ENCODE measurements at regions not wholly inside any gene's neighbourhood (a gene's known extent, or its start where the extent isn't known, plus 50 kb on each side); places are given as distances from the start of the nearest gene placed in this dataset.
"Not testable (repeated sequence)": the region's sequence is repeated elsewhere in the genome, so short reads cannot be mapped to it uniquely, and the experiment has no call there.

DNA sequence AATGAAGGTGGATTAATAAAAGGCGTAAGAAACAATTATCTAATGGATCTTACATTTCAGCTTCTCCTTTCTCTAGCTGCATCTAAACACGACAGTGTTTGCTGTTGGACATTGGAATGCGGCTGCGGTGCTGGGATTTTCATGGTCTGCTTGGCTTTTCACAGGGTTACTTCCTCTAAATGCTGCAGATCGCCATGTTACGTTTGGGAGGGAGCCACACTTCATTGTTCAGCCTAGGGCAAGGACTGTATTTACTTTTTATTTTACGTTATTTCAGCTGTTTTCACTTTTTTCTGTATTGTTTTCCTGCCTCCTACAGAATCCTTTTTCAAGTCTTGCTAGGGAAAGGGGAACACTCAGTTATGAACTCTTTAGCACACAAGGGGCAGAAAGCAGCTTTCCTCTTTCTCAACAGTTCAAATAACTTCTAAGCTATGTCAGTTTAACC is 97.9 kb upstream of the MTHFD1L start:
- no peak for DNase-seq (ENCODE audit: low read depth, low spot score)

DNA sequence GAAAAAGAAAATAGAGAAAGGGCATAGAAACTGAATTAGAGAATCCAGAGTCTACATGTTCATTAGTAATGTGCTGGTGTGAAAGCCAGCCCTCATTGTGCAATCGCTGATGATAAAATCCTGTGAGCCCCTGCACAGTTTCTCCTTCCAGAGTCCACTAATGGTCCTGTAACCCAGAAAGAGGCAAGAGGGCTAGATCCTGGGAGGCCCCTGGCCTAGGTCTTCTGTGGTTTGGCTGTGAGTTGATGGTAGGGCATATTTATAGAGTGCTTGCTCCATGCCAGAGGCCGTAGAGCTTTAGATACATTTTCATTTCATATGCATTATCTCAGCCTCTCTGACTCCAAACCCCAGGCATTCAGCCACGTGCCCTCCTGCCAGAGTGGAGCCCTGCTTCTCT is 94.9 kb upstream of the MTHFD1L start:
- DNase-seq (ENCODE audit: low read depth, low spot score): no peak

DNA sequence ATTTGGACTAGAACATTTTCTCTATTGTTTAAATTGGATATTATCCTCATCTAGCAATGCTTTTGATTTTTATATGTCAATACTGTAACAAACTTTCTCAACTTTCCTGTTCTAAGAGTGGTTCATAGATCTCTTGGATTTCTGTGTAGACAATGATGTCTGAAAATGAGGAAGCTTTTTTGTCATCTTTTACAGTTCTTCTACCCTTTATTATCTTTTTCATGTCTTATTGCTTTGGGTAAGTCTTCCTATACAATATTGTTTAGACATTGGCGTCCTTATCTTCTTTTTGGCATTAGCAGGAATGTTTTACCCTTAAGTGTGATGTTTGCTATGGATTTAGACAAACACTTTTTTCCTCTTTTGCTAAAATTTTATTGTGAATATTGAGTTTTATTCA is 91.5 kb upstream of the MTHFD1L start:
- DNase-seq (ENCODE audit: low read depth, low spot score): no peak

DNA sequence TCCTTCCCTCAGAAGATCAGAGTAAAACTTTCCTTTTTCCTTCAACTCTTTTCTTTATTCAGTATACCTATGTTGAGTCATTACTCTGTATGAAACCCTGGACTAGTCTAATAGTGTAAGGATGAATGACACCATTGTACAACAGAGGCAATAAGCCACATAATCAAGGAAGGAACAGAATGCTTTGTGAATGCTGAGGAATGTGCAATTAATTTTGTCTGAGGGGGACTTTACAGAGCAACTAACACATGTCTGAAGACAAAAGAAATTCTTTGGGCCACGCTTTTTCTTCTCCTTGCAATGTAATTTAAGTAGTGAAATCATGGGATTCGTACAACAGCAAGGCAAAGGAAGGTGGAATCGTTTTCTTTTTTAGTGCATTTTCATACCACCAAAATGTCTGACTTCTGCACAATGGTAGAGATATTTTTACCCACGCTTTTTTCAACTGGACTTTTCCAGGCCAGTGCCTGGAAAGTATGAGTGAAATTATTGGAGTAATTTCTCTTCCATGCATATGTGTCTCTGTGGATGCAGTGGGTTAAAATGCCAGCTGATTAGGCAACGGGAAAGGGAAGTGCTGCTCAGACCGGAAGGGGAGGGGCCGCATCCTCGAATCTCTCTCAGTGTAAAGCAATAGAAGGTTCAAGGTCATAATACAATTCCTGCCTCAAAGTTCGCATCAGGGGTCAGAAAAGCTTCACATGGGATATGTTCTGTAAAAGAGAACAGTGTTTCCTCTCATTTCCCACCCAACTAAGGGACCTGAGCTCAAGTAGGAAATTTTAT is 89.9 kb upstream of the MTHFD1L start:
- no peak for DNase-seq (ENCODE audit: low read depth, low spot score)

DNA sequence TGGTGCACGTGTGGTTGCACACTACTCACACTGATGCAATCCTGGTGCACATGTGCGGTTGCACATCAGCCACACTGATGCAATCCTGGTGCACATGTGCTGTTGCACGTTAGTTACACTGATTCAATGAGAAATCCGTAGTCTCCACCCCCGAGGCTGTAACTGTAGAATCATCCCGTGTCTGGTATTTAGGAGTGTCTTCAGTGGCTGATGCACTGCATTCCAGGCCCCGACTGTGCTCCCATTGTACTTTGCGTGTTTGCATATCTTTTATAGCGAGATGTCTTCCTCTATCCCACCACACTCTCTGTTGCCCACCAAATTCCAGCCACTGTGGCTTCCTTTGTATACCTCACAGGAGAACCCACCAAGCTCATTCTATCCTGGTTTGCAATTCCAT is 87.8 kb upstream of the MTHFD1L start:
- no peak for DNase-seq (ENCODE audit: low read depth, low spot score)

DNA sequence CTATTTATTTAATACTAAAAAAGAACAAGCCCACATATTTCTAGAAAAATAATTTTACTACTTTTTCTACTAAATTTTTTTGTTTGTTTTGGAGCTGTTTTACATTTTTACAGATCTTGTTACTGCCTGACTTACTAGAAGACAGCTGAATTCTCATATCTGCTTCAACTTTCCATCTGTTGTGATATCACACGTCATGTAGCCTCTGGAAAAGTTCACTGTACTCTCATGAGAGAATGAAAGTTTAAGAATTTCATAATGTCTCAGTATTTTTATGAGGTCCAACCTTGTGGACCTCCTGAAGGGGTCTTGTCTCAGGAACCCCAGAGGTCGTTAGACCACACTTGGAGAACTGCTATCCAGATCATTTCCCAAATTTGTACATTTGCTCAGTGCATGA is 81.7 kb upstream of the MTHFD1L start:
- DNase-seq (ENCODE audit: low read depth, low spot score): no peak

DNA sequence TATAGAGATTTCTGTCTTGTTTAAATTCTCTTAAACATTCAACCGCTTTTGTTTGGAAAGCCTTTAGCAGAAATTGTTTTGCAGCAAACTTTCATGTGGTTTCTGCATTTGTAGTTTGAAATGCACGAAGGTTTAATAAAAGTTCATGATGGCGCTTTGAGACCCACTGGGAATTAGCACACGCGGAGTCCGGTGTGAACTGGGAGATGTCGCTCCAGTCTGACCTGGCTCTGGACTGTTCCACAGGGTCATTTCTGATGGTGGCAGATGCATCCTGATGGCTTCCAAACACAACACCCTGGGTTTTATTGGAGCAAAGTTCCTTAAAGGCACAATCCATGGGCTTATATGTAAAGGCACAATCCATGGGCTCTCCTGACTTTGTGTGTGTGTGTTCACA is 78.1 kb upstream of the MTHFD1L start:
- no peak for DNase-seq (ENCODE audit: low read depth, low spot score)

DNA sequence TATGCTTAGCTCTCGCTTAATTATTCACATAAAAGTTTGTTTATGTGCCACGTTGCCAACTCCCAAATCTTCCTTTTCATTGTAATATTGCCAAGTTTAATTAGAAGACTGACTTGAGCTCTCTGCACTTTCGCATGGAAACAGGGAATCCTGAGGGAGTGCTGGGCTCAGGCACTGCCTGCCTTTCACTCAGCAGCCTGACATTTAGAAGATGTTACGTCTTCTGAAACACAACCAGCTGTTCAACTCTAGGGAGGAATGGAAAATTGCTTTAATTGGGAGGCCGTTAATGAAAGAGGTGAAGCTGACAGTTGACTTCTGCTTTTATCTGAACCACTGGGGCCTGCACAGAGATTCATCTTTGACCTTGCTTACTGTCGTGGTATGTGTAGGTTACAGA is 77.4 kb upstream of the MTHFD1L start:
- DNase-seq (ENCODE audit: low read depth, low spot score): no peak

DNA sequence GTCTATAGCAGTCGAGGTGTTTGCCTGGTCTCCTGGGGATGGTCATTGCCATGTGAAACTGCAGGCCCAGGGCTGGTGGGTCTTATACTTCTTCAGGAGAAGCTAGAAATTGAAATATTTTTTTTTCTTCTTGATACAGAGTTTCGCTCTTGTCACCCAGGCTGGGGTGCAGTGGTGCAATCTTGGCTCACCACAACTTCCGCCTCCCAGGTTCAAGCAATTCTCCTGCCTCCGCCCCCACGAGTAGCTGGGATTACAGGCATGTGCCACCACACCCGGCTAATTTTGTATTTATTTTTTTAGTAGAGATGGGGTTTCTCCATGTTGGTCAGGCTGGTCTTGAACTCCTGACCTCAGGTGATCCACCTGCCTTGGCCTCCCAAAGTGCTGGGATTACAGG is 75.6 kb upstream of the MTHFD1L start:
- DNase-seq (ENCODE audit: low read depth, low spot score): not testable (repeated sequence)

DNA sequence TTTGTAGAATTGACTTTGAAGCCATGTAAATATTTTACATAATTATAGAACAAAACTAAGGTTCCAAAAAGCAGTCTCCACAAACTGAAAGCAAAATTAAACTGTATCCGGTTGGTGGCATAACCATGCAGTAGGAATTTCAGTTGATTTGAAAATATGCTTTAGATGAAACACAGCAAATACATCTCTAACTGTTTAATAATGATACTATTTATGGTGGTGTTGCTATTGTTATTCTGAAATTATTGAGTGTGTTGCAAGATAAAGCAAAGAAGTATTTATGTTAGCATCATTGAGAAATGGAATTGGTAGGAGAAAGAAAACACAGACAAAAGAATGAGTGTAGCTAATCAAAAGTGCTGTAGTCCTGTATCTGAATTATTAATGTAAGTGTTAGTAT is 73.8 kb upstream of the MTHFD1L start:
- DNase-seq (ENCODE audit: low read depth, low spot score): no peak

DNA sequence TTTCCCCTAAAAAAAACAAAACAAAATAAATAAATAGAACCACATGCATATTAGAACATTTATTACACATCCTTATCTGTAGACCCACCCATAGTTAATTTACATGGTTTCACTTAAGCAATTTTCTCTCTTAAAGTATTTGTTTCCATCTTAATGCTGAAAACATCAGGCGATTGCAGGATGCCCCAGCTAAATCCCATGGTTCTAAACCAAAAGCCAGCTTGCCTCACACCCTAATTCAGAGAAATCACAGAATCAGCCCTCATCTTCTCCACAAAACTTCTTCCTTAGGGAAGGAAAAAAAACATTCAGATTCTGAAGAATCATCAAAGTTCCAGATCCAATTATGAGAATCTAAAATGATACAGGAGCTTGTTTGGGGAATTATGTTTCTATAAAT is 67.6 kb upstream of the MTHFD1L start:
- no peak for DNase-seq (ENCODE audit: low read depth, low spot score)

DNA sequence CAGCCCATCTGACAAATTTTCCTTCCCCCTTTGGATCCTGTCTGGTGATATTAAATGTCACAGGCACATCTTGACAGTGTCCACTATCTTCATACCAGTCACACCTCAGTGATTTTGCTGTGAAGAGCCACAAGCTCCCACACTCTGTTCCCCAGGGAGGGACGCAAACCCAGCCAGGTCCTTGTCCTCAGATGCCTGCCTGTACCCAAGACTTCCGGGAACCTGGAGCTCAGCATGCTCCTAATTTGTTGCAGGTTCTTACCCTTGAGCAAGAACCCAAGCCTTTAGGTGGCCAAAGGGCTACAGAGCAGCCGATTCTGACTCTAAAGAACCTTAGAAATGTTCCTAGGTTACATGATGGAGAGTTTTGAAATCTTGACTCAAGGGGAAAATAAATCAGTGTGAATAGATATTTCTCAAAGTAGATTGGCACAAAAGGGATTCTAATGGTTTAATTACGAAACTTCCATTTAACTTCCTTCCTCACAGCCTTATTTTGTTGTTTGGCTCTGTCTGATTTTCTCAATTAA is 66.2 kb upstream of the MTHFD1L start:
- no peak for DNase-seq (ENCODE audit: low read depth, low spot score)

DNA sequence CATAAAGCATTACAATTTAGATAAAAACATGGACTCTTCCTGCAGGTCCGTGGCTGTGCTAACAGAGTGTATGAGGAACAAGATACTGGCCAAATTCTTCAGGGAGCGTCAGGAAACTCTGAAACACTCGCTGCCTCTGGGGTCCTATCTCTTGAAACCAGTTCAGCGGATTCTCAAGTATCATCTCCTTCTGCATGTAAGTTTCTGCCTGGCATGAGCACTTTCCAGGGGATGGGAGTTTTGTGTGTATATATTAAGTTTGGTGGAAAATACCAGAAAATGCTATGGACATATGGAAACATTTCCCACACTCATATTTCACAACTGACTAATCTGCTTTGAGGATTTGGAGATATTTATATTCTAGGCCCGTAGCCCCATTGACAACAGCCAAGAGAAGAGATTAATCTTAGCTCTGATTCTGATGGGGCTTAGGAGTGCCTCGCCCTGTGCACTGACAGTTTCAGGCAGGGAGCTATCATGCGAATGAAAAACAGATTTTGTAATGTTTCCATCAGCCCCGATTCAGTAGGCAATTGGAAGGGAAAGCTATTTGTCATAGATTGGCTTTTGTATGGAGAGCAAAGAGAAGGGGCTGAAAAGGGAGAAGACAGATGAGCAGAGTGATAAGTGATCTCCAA is 64.7 kb upstream of the MTHFD1L start:
- DNase-seq (ENCODE audit: low read depth, low spot score): no peak

DNA sequence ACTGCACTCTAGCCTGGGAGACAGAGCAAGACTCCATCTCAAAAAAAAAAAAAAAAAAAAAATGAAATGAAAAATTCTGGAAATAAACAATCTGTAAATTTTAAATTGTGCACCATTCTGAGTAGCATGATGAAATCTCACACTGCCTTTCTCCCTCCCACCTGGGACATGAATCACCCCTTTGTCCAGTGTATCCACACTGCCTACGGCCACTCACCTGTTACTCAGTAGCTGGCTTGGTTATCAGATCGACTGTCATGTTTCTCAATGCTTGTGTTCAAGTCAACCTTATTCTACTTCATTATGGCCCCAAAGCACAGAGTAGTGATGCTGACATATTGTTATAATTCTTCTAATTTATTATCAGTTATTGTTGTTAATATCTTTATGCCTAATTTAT is 58.7 kb upstream of the MTHFD1L start:
- DNase-seq (ENCODE audit: low read depth, low spot score): no peak

DNA sequence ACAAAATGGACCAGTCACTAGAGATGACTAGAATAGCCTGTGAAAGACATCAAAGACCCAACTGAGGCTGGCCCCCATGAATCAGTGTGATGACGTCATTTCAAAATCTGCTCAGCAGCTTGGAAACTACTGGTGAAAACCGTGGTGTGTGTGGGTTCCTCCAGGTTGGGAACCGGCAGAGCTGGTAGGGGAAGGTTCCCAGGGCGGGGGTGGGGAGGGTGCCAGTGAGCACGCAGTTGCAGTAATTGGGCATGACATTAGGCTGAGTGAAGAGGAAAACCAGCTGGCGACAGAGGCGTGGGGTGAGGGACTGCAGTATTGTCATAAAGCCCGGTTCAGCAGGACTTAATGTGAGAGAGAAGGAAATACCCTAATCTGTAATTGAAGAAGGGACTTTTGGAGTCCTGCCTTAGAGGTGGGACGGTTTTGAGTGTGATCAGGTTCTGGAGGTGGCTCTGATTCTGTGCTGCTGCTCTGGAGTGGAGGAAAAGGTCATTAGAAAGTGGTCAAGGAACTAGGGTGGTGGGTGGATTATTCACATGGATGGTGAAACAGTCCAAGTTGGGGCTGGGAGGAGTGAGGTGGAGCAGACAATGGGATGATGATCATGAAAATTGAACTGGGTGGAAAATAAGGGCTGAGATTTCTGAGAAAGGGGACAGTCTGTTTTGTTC is 52.0 kb upstream of the MTHFD1L start:
- DNase-seq (ENCODE audit: low read depth, low spot score): no peak

DNA sequence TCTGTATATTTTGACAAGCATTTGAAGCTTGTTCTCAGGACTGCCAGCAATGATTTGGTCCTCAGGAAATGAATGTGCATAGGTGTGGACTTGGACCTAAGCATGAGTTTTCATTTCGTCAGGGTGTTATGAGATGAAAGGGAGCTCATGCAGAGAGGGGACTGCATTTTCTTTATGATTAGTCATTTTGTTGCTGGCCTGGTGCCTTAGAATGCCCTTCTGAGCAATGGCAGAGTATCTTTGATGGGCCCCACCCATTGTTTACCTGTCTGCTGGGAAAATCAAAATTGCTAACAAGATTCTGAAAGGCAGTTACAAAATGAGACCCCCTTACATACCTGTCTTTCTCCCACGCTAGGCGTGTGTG is 51.5 kb upstream of the MTHFD1L start:
- no peak for DNase-seq (ENCODE audit: low read depth, low spot score)

Measured in activated CD4-positive, CD25-positive, alpha-beta regulatory T cell treated with anti-CD3 and anti-CD28 coated beads, Interleukin-2, amount 50 U/mL, for 16 hours (primary cell).